H1 (cell line): ENCODE measurements at regions not wholly inside any gene's neighbourhood (a gene's known extent, or its start where the extent isn't known, plus 50 kb on each side); places are given as distances from the start of the nearest gene placed in this dataset.

Experiments
- CTCF ChIA-PET: fragments of 300-600 bp; sonication (Branson Sonifier 250); formaldehyde crosslinking; loops from one replicate; lab custom pipeline; 2021; ENCODE audit not compliant: partially characterized antibody; lab: Charles Lee
- POLR2A ChIA-PET: fragments of 300-600 bp; sonication (Branson Sonifier 250); formaldehyde crosslinking; loops from one replicate; lab custom pipeline; 2021; ENCODE audit warnings: inconsistent platforms; ENCODE audit not compliant: partially characterized antibody; lab: Charles Lee
- DNase-seq, 2 experiments: peaks; one replicate each; pipeline versions ENCODE4 v3.0.0 to v3.0.0-alpha.2; 2010 to 2022; ENCODE audit warnings: low spot score in 2 of 2, low read depth in 1 of 2, mixed read lengths in 1 of 2
- FAIRE-seq: peaks from 2 replicates; lab custom pipeline; 2011; peaks lifted over from hg19 to GRCh38; lab: Jason Lieb, UNC
- H2AFZ ChIP-seq: 2 replicates; pipeline ENCODE4 v1.8.1; 2012; ENCODE audit warnings: low read length, inconsistent platforms
- H2AK5ac ChIP-seq: 2 replicates; pipeline ENCODE4 v1.6.1; 2013; ENCODE audit warnings: low read depth, low read length
- H2BK120ac ChIP-seq: replicated peaks from 2 replicates; pipeline ENCODE3; 2013; ENCODE audit warnings: low read depth, low read length, inconsistent platforms
- H2BK12ac ChIP-seq: 2 replicates; pipeline ENCODE4 v1.6.1; 2013; ENCODE audit warnings: low read depth, low read length
- H2BK15ac ChIP-seq: 2 replicates; pipeline ENCODE4 v1.6.1; 2013; ENCODE audit warnings: low read length
- H2BK20ac ChIP-seq: 2 replicates; pipeline ENCODE4 v1.6.1; 2013; ENCODE audit warnings: low read length
- H2BK5ac ChIP-seq: 2 replicates; pipeline ENCODE4 v1.6.1; 2013; ENCODE audit warnings: low read depth, low read length
- H3K14ac ChIP-seq: 2 replicates; pipeline ENCODE4 v1.6.1; 2013; ENCODE audit warnings: inconsistent platforms; ENCODE audit not compliant: insufficient read length
- H3K18ac ChIP-seq: 2 replicates; pipeline ENCODE4 v1.6.1; 2013; ENCODE audit warnings: low read length; ENCODE audit errors: extremely low read depth
- H3K23ac ChIP-seq: 2 replicates; pipeline ENCODE4 v1.6.1; 2013; ENCODE audit warnings: inconsistent platforms; ENCODE audit not compliant: insufficient read length
- H3K23me2 ChIP-seq: 2 replicates; pipeline ENCODE4 v1.6.1; 2013; ENCODE audit warnings: low read depth, low read length
- H3K27ac ChIP-seq: 2 replicates; pipeline ENCODE4 v1.6.1; 2011; ENCODE audit warnings: low read depth, low read length, inconsistent platforms
- H3K27me3 ChIP-seq, 4 experiments: replicated peaks in 1 of 4; 1 replicate in 1 of 4; 2 replicates in 3 of 4; pipeline versions ENCODE4 v1.6.1 to v1.8.1; 2011 to 2013; ENCODE audit warnings: low read length in 3 of 4, mild to moderate bottlenecking in 3 of 4, inconsistent platforms in 2 of 4, mixed read lengths in 2 of 4, moderate library complexity in 1 of 4; ENCODE audit not compliant: control insufficient read depth in 3 of 4, insufficient read depth in 3 of 4; ENCODE audit errors: extremely low read depth in 1 of 4
- H3K36me3 ChIP-seq, 4 experiments: 2 replicates each; pipeline versions ENCODE4 v1.6.1 to v1.8.1; 2011 to 2013; ENCODE audit warnings: mild to moderate bottlenecking in 4 of 4, low read length in 3 of 4, moderate library complexity in 2 of 4, control low read depth in 1 of 4, inconsistent platforms in 1 of 4; ENCODE audit not compliant: insufficient read depth in 4 of 4, control insufficient read depth in 2 of 4
- H3K4ac ChIP-seq: replicated peaks from 2 replicates; pipeline ENCODE3; 2013; ENCODE audit warnings: low read length, low read depth, mixed read lengths, inconsistent platforms; ENCODE audit not compliant: insufficient read length
- H3K4me1 ChIP-seq, 4 experiments: replicated peaks in 1 of 4; 1 replicate in 1 of 4; 2 replicates in 3 of 4; pipeline versions ENCODE4 v1.6.1 to v1.8.1; 2011 to 2013; ENCODE audit warnings: low read length in 3 of 4, inconsistent platforms in 2 of 4, mixed read lengths in 1 of 4; ENCODE audit not compliant: insufficient read depth in 4 of 4, control insufficient read depth in 3 of 4
- H3K4me2 ChIP-seq, 2 experiments: 2 replicates each; pipeline versions ENCODE4 v1.6.1 to v1.8.1; 2011 to 2013; ENCODE audit warnings: low read depth in 2 of 2, low read length in 2 of 2, control low read depth in 1 of 2, inconsistent platforms in 1 of 2, mild to moderate bottlenecking in 1 of 2; ENCODE audit not compliant: insufficient read depth in 1 of 2
- H3K4me3 ChIP-seq, 4 experiments: fragments of 200-600, 300-600 bp in 1 of 4; sonication (generic), shearing (Covaris generic), sonication (Bioruptor Twin) in 1 of 4; 2 replicates each; pipeline versions ENCODE4 v1.5.1 to v1.8.1; 2011 to 2016; ENCODE audit warnings: low read length in 4 of 4, low read depth in 3 of 4, control low read depth in 2 of 4, inconsistent platforms in 2 of 4, mild to moderate bottlenecking in 2 of 4, mixed read lengths in 1 of 4, moderate library complexity in 1 of 4; ENCODE audit not compliant: insufficient read depth in 2 of 4; ENCODE audit errors: extremely low read depth in 1 of 4
- H3K56ac ChIP-seq: replicated peaks from 2 replicates; pipeline ENCODE3; 2013; ENCODE audit warnings: low read depth, mild to moderate bottlenecking, mixed read lengths, low read length, inconsistent platforms; ENCODE audit not compliant: insufficient read length
- H3K79me1 ChIP-seq: 2 replicates; pipeline ENCODE4 v1.6.1; 2013; ENCODE audit warnings: low read depth, low read length, control low read depth
- H3K79me2 ChIP-seq, 2 experiments: 2 replicates each; pipeline versions ENCODE4 v1.6.1 to v1.8.1; 2012 to 2013; ENCODE audit warnings: low read length in 2 of 2, mild to moderate bottlenecking in 2 of 2, inconsistent platforms in 1 of 2; ENCODE audit not compliant: insufficient read depth in 2 of 2, control insufficient read depth in 1 of 2
- H3K9ac ChIP-seq, 4 experiments: replicated peaks in 1 of 4; 1 replicate in 1 of 4; 2 replicates in 3 of 4; pipeline versions ENCODE4 v1.6.1 to v1.8.1; 2011 to 2013; ENCODE audit warnings: low read depth in 3 of 4, low read length in 3 of 4, control low read depth in 2 of 4, mild to moderate bottlenecking in 2 of 4, moderate library complexity in 2 of 4, inconsistent platforms in 1 of 4; ENCODE audit errors: extremely low read depth in 1 of 4
- H3K9me3 ChIP-seq, 2 experiments: 2 replicates each; pipeline versions ENCODE4 v1.6.1 to v1.8.1; 2012 to 2013; ENCODE audit warnings: mild to moderate bottlenecking in 2 of 2, moderate library complexity in 2 of 2, control low read depth in 1 of 2, inconsistent platforms in 1 of 2, low read depth in 1 of 2, low read length in 1 of 2, mixed read lengths in 1 of 2; ENCODE audit not compliant: insufficient read depth in 2 of 2
- H4K20me1 ChIP-seq, 2 experiments: replicated peaks in 1 of 2; 2 replicates each; pipeline versions ENCODE3 to v1.8.1; 2011 to 2013; ENCODE audit warnings: inconsistent platforms in 2 of 2, low read length in 2 of 2, mild to moderate bottlenecking in 1 of 2; ENCODE audit not compliant: insufficient read depth in 2 of 2, control insufficient read depth in 1 of 2
- H4K5ac ChIP-seq: 2 replicates; pipeline ENCODE4 v1.6.1; 2013; ENCODE audit warnings: low read length, low read depth, mixed read lengths, inconsistent platforms; ENCODE audit not compliant: insufficient read length
- H4K8ac ChIP-seq: 2 replicates; pipeline ENCODE4 v1.8.0; 2013; ENCODE audit warnings: mild to moderate bottlenecking, moderate library complexity, low read length, inconsistent platforms; ENCODE audit not compliant: insufficient read depth; ENCODE audit errors: extremely low read depth
- H4K91ac ChIP-seq: replicated peaks from 2 replicates; pipeline ENCODE3; 2013; ENCODE audit warnings: low read length, mixed read lengths, inconsistent platforms; ENCODE audit not compliant: insufficient read length
- CBX8 ChIP-seq: fragments of 300-800, 300-1000 bp; sonication (generic); IDR thresholded peaks from 2 replicates; pipeline ENCODE4 v1.7.1; 2016; ENCODE audit warnings: low read depth, low read length, borderline replicate concordance
- CTBP2 ChIP-seq: IDR thresholded peaks from 2 replicates; pipeline ENCODE4 v1.7.0; 2011; ENCODE audit warnings: borderline replicate concordance, mild to moderate bottlenecking, moderate library complexity, mixed read lengths, low read length; ENCODE audit not compliant: insufficient read depth, insufficient read length
- HDAC6 ChIP-seq: IDR thresholded peaks from one replicate; pipeline ENCODE4 v1.7.1; 2012; ENCODE audit warnings: low read depth, mild to moderate bottlenecking, inconsistent platforms, low read length, moderate library complexity
- WGBS, 2 experiments: shearing (Covaris generic) in 1 of 2; methylation state at CpG; one replicate each; pipeline versions ENCODE4 v1.1.6 to v1.1.7; 2013 to 2015; ENCODE audit warnings: low lambda C conversion rate in 2 of 2, mixed read lengths in 2 of 2, inconsistent platforms in 1 of 2, low coverage in 1 of 2, missing lambda C conversion rate in 1 of 2; ENCODE audit not compliant: insufficient replicate concordance in 2 of 2, insufficient coverage in 1 of 2, insufficient read length in 1 of 2; ENCODE audit errors: extremely low coverage in 1 of 2, missing lambda C conversion rate in 1 of 2; 5-methylcytosine and 5-hydroxymethylcytosine counted together

DNA sequence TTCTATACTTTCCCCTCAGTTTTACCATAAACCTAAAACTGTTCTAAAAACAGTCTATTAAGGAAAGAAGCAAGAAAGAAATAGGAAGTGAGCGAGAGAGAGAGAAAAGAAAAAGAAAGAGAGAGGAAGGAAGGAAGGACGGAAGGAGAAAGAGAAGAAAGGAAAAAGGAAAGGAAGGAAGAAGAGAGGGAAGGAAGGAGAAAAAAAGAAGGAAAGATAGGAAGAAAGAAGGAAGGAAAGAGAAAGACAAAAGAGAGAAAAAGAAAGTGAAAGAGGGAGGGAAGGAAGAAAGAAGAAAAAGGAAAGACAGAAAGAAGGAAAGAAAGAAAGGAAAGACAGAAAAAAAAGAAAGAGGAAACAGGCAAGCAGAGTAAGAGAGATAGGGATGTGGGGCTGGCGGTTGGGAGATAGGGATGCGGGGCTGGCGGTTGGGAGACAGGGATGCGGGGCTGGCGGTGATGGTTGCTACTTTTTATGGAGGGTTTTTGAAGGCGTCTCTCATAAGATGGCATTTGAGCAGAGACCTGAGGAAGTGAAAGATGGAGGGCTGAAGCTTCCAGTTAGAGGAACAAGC, 70.4 kb upstream of the IRF2BP2 start:
- H3K27me3 ChIP-seq: 0 out of 7 replicates have a peak, but pooled peaks cover 0 to 2% (median under 1%) of the 10 kb centered on the region in 4 experiments
- no peak overlapping the region for H3K9ac ChIP-seq
- no peak overlapping the region for H3K56ac ChIP-seq
- no peaks in the 10 kb centered on the region for H3K9me3 ChIP-seq
- no peak overlapping the region for H2BK5ac ChIP-seq
- peaks cover 0 to 8% (median 5%) of the 10 kb centered on the region in 4 experiments; a peak in 4 of 7 replicates for H3K4me1 ChIP-seq
- no peak for TF ChIP-seq CTBP2
- no peak for TF ChIP-seq HDAC6
- no peak for TF ChIP-seq CBX8
- H4K91ac ChIP-seq: no peak overlapping the region
- no peak overlapping the region for H2BK20ac ChIP-seq
- no peak overlapping the region for H2BK12ac ChIP-seq
- H2BK15ac ChIP-seq: no peak overlapping the region
- H4K20me1 ChIP-seq: no peaks in the 10 kb centered on the region
- H3K18ac ChIP-seq: no peak overlapping the region
- H2BK120ac ChIP-seq: no peak overlapping the region
- peaks cover 3% of the 10 kb centered on the region; the same call in 1 of the 2 replicates for H3K23me2 ChIP-seq
- H4K8ac ChIP-seq: no peak overlapping the region
- H3K14ac ChIP-seq: no peak overlapping the region
- ChIA-PET CTCF (interaction anchor here (0.7 kb wide), 1 partner anchor 57 kb away, joined by 4 read pairs; no protein-coding TSS in a partner anchor), POLR2A (no interaction called here)
- DNase-seq (no peak), FAIRE-seq (no peak)
- no peaks in the 10 kb centered on the region for H3K79me2 ChIP-seq
- H3K4ac ChIP-seq: no peak overlapping the region
- no peak overlapping the region for H2AFZ ChIP-seq
- no peak overlapping the region for H2AK5ac ChIP-seq
- no peak overlapping the region for H3K23ac ChIP-seq
- H4K5ac ChIP-seq: no peak overlapping the region
- no peaks in the 10 kb centered on the region for H3K36me3 ChIP-seq
- no peak overlapping the region for H3K27ac ChIP-seq
- no peak overlapping the region for H3K4me3 ChIP-seq
- no peaks in the 10 kb centered on the region for H3K79me1 ChIP-seq
- no peak overlapping the region for H3K4me2 ChIP-seq
- WGBS, 2 experiments: 77 to 100% methylated on average over 2 to 8 of the region's 8 CpGs
